HG03097 (cell line): ENCODE measurements at regions not wholly inside any gene's neighbourhood (a gene's known extent, or its start where the extent isn't known, plus 50 kb on each side); places are given as distances from the start of the nearest gene placed in this dataset.
"Not testable (repeated sequence)": the region's sequence is repeated elsewhere in the genome, so short reads cannot be mapped to it uniquely, and the experiment has no call there.

ENCODE experiments used
- ATAC-seq: cut with Tn5 transposase; IDR thresholded peaks from one replicate; pipeline ENCODE4 v1.9.1; 2021; ENCODE audit not compliant: unreplicated experiment, low FRiP score

DNA sequence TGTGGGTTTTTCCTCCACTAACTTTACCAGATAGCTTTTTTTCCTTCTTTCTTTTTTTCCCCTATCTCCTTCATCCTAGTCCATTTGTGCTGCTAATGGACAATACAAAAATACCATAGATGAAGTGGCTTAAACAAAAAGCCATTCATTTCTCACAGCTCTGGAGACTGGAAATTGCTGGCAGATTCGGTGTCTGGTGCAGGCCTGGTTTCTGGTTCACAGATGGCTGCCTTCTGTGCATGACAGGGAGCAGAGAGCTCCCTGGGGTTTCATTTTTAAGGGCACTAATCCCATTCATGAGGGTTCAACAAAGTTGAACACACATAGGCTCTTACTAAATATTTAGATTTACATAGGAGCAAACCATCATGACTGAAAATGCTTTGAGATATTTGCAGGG, 467.4 kb downstream of the TYW1 start:
- ATAC-seq: no peak

DNA sequence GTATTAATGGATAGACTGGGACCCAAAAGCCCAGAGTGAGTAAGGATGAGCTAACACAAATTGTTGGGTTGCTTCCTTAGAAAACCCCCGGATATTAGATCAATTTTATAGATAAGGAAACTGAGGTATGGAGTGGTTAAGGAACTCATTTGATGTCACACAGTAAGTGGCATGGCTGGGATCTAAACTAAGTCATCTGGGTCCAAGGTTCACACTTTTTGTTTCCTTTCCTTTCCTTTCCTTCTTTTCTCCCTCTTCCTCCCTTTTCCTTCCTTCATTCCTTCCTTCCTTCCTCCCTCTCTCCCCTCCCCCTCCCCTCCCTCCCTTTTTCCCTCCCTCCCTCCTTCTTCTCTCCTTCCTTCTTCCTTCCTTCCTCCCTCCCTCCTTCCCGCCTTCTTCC, 469.5 kb downstream of the TYW1 start:
- ATAC-seq: no peak

DNA sequence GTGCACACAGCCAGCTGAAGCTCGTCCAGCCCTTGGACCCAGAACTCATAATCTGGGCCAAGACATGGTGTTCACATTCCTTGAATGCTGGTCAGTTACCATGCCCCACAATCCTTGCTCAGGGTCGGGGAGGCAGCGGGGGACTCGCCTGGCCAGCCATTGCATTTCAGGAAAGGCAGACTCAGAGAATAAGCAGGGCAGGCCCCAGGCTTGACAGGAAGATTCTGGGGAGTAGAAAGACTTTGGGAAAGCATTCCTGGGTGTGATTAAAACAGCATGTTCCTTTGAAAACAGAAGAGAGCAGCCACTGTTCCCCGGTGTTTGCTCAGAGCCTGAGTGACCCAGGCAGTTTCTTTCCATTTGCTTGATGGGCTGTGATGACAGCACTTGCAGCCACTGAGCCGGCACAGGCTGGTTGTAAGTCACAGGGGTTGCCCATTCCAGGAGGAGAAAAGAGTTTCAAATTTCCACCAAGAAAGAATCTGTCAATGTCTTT, 473.7 kb downstream of the TYW1 start:
- ATAC-seq: no peak

DNA sequence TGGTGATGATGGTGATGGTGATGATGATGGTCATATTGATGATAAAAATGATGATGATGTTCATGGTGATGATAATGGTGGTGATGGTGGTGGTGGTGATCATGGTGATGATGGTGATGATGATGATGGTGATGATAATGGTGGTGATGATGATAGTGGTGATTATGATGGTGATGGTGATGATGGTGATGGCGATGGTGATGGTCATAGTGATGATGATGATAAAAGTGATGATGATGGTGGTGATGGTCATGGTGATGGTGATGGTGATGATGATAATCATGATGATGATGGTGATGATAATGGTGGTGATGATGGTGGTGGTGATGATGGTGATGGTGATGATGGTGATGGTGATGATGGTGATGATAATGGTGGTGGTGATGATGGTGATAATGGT, 478.7 kb downstream of the TYW1 start:
- ATAC-seq: no peak

DNA sequence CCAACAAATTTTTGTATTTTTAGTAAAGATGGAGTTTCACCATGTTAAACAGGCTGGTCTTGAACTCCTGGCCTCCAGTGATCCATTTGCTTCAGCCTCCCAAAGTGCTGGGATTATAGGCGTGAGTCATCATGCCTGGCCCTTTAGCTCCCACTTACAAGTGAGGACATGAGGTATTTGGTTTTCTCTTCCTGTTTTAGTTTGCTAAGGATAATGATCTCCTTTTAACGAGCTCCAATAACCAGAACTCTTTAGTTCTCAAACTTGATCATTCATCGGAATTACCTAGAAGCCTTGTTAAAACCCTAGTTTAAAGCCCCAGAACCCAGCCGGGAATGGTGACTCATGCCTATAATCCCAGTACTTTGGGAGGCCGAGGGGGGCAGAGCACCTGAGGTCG, 481.4 kb downstream of the TYW1 start:
- no peak for ATAC-seq

DNA sequence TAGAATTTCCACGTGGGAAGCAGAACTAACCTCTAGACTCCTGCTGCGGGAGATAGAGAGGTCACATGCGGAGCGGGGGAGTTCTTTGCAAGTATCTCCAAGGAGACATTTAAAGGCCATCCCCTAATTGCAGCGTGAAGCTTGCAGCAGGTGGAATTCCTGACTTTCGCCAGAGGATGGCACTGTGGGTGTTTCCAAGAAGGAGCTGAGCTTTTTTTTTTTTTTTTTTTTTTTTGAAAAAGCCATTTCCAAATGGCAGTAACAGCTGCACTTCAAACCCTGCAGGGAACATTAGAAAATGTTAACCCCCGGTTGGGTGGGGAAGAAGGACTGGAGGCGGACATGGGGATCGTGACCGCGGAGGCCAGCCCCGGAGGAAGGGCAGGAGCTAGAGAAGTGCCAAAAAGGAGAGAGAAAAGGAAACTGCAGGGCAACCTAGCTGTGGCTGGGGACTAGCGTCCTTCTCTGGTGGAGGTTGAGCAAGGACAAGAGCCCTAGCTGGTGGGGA, 487.7 kb downstream of the TYW1 start:
- no peak for ATAC-seq

DNA sequence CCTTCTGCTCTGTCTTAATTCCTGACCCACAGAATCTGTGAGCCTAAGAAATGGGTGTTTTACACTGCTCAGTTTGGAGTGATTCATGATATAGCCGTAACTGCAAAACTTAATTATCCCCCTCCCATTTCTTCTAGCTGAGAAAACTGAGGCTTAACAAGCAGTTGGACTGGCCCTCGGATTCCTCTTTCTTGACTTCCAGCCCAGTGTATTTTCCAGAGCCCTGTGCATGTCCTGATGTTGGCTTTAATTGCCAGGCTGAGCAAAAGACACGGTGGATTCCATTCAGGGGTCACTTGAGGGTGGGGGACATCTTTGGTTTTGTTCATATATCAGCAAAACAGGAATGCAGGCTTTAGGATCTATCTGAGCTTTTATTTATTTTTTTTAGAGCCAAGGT, 489.8 kb downstream of the TYW1 start:
- no peak for ATAC-seq

DNA sequence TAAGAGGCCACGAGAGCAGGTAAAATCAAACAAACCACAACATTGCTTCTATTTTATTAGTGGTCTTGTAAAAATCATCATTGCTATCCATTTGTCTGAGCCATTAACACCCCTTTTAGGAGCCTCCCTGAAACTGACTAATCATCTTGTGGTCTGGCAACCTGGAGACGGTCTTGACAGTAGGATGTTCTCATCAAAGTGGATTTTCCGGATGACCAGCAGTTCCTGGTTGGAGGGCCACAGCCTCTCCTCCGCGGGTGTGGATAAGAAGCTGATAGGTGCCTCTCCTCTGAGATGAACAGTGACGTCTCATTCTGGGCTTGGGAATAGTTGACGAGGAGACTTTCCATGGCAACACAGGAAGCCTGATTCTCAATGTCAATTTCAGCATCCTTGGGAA, 490.7 kb downstream of the TYW1 start:
- ATAC-seq: no peak

DNA sequence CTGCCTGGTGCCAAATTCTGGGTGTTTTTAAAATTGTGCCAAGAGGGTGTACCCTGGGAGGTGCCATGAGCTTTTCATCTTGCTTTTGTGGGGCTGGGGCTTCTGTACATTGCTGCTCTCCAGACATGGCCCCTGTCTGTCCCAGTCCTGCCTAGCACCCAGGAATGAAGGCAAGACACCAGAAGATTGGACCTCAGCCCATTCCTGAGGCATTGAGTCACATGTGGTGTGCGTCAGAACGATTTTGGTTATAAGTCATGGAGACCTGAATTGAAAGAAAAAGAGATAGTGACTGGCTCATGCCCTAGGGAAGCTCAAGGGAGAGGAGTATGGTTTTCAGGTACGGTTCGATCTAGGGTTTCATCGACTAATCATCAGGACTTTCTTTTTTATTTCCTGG, 493.2 kb downstream of the TYW1 start:
- ATAC-seq: no peak

DNA sequence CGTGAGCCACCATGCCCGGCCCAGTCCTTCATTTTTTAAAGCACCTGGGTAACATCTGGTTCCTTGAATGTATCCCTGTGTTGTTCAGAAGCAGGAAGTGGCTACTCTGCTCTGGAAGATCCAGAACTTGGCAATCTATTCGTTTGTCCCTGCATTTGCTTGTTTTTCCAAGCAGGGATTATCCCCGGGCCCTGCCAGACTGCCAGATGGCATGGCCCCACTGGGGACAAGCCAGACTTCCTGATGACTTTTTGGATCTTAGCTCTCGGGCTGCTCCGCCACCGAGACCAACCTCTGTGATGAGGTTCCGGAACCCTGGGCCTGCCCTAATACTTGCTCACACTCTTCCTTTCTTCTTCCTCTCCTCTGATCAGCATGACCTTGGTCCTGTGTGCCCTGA, 496.7 kb downstream of the TYW1 start:
- ATAC-seq: no peak

DNA sequence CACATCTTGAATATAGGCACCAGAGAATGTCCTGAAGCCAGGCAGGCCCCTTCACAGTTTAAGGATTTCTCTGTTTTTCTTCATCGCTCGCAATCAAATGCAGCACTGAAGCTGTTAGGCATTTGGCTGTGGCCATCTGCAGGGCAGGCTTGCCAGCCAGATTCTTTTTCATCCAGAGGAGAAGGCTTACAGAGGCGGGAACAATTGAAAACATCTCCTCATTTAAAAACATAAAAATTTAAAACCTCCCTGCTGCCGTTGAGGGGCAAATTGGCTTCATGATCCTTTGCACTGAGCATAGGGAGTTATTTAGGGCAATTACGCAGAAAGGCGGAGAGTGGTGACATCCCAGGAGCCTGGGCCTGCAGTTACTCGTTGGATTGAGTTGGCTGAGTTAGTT, 500.0 kb downstream of the TYW1 start:
- no peak for ATAC-seq

DNA sequence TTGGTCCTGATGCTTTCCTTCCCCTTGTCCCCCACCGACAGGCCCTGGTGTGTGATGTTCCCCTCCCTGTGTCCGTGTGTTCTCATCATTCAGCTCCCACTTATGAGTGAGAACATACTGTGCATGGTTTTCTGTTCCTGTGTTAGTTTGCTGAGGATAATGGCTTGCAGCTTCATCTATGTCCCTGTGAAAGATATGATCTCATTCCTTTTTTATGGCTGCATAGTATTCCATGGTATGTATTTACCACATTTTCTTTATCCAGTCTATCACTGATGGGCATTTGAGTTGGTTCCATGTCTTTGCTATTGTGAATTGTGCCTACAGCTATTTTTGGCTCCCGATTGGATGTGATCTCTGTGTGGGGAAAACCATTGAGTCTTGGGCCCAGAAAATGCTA, 501.3 kb downstream of the TYW1 start:
- ATAC-seq: not testable (repeated sequence)

DNA sequence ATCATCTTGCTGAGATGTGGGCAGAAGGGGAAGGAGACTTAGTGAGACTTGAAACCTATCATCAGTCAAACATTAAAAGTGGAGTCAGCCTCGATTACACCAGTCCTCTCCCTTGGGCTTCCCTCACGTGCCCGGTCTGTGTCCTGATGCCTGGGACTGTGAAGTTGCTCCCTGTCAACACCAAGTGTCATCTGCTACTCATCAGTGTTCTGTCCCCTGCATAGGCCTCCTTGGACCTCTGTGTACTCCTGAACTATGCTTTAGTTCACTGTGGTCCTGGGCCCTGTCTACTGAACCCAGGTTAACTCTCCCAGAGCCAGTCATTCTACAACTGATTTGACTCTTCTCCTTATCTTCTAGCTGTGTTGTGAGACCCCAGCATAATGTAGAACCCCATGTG, 506.3 kb downstream of the TYW1 start:
- no peak for ATAC-seq

DNA sequence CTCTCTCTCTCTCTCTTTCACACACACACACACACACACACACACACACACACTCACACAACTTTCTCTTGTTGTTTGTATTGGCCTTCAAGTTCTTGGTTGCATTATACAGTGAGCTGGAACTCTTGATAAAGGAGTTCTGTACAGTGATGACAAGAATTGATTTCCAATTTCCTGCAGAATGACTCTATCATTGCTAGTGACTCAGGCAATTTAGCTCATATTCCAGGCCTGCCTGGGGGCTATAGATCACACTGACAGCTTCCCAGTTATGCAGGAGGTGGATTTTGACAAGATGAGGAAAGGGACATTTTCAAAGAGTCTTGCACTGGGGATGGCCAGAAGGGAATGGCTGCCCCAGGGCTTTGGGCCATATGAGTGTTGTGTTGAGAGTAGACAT, 508.8 kb downstream of the TYW1 start:
- ATAC-seq: no peak

DNA sequence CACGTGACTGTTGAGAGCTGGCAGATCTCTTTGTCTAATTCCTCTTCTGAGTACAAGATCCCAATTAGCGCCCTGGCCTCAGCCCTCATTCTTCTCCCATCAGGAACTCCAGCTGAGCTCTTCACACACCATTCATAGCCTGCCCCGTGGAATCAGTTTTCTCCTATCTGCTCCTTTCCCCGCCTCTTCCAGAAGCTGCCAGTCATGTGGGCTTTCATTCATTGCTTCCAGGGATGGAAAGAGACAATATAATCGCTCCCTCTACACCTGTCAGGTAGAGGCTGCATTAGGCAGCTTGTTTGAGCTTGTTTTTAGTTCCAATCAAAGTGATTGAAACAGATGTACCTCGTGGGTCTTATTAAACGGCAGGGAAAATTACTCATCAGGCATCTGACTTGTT, 515.8 kb downstream of the TYW1 start:
- ATAC-seq: no peak

DNA sequence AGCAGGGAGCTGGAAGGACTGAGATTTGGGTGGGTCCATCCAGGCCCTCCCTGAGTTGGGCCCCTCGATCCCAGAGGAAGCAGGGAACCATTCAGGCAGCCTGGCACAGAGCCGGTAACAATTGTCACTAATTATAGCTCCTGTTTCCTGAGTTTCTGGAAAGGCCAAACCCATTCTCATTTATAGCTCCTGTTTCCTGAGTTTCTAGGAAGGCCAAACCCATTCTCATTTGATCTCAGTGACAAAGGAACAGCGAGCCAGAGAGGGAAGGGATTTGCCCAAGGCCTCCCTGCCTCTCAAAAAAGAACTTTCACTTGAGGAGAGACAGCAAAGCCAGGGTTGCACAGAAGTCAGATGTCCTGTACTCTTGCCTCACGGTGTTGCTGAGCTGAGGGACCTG, 521.9 kb downstream of the TYW1 start:
- no peak for ATAC-seq

DNA sequence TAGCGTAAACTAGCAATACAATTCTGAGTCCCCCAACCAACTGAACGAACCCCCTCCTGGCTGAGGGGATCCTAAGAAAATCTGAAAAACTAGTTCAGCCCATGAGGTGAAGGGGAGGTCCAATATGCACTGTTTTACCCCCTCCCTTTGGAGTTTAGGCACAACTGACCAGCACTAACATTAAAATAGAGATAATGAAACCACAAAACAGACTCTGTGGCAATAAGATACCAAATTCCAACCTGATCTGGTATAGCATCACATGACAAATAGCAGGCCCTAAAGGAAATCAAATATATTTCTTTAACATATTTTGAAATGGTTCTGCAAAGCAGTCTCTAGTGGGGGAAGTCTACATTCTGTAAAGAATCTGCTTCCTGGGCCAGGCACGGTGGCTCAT, 522.5 kb downstream of the TYW1 start:
- no peak for ATAC-seq

DNA sequence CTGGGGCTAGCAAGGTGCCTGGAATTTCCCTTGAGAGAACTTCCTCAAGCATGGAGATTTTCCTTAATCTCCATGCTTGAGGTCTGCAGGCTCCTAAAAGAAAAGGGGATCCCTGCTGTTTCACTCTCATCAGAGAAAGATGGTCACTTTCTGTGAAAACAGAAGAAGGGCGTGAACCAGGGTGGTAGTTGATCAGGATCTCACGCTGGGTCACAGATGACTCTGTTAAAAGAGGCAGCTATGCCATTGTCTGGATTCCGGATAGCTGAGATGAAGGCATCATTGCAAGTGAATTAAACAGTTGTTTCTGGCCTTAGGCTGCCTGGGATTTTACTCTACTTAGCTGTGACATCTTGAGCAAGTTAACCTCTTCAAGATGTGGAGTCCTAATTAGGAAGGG, 525.9 kb downstream of the TYW1 start:
- no peak for ATAC-seq

DNA sequence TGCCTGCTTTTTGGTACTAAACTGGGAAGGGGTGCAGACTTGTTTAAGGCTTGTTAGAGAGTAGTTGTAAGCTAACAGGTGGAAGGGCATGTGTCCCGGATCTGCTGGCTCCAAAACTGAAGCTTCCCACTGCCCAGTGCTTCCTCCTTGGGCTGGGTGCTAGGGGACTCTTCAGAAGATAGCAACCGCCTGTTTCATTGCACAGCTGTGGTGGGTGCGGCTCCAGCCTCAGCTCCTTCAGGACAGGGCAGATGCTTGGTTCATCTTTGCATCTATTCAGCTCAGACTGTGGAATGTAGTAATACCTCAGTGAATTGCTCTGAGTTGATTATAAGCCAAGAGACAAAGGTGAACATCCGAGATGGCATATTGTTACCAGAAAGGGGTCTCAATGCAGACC, 527.1 kb downstream of the TYW1 start:
- ATAC-seq: no peak

DNA sequence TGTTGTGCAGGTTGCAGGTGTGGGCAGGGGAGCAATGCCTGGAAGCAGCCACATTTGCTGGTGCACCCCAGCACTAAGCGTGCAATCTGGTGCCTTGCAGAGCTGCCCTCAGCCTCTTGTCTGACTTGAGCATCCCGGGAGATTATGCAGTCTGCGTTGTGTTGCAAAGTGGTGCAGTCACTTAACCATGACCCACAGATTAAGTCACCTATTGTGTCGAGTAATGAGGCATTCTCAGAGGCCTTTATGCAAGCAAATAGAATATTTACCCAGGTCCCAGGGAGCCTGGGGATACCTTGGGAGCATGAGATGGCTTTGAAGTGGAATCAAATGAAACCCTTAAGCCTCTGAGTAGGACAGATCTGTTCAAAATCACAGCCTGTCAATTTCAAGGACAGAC, 529.0 kb downstream of the TYW1 start:
- ATAC-seq: no peak

DNA sequence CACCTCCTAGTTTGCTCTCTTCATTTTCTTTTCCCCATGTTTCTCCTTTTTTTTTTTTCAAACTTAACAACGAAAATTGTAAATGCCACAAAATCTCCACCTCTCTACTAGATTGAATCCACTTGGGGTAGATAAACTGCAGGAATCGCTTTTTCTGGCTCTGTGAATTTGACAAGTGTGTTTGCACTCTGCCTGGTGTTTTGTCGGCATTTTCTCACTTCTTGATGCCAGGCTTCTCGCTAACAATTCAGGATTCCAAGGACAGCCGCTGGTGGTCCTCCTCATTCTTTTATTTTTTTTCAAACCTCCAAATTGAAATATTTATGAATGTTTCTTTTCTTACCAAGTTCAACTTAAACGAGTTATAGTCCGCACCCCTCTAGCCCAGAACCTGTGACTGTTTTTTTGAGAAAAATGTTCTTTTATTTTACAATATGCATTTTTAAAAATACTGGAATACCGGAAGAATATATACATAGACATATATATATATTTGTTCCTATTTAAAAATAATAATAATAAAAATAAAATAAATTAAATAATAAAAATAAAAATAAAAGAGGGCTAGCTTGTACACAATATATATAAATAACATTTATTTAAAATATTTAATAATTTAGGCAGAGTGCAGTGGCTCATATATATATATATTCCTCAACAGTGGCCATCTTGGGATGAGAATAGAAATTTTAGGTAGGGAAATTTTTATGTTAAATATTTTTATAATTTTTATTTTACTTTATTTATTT, 538.8 kb downstream of the TYW1 start:
- no peak for ATAC-seq

DNA sequence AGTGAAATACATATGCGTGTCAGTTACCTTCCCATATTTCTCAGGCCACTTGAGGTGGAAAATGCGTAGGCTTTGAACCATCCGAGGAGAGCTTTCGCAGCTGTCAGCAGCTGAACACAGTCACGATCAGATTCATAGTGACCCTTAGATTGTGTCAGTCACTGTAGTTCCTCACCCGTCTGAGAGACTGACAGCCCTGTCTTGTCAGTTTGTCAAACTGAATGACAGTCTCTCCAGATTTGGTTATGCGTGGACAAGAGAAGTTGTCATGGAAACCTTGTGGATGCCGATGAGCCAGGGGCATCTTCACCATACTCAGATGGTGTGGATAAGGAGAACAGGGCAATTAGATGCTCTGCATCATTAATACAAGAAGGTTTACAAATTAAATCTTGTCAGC, 546.3 kb downstream of the TYW1 start:
- ATAC-seq: no peak
